ENCODE measurements at regions not wholly inside any gene's neighbourhood (a gene's known extent, or its start where the extent isn't known, plus 50 kb on each side); places are given as distances from the start of the nearest gene placed in this dataset.

DNA sequence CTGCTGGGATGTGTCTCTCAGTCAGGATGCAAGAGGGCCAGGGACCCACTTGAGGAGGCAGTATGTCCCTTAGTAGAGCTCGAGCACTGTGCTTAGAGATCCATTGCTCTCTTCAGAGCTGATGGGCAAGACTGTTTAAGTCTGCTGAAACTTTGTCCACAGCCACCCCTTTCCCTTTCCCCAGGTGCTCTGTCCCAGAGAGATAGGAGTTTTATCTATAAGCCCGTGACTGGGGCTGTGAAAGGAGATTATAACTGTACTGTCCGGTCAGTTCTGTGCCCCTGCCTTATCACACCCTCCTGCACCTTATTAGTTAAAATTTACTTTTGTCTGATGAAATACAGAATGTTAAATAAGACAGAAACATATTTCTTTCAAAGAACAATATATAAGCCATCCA, 378.4 kb downstream of the PABPC4L start:
- POLR2A ChIA-PET (ENCODE audit: unreplicated experiment): no interaction called here
- intact Hi-C loops (cut with micrococcal nuclease): no loop called here
- H3K79me2 ChIP-seq (ENCODE audit: low read length): no peaks in the 10 kb centered on the region
- no peaks in the 10 kb centered on the region for H3K36me3 ChIP-seq (ENCODE audit: low read depth, low read length)
- no peaks in the 10 kb centered on the region for H4K20me1 ChIP-seq (ENCODE audit: low read length)
- H3K9me2 ChIP-seq (replicated peaks; ENCODE audit: low read length): no peaks in the 10 kb centered on the region
- H2AFZ ChIP-seq (ENCODE audit: low read length): no peak overlapping the region
- no peak for DNase-seq
- ATAC-seq: no peak
- no peaks in the 10 kb centered on the region for H3K9me3 ChIP-seq (ENCODE audit: low read length)
- no peak for TF ChIP-seq EZH2phosphoT487 (IDR thresholded peaks at IDR 0.05; ENCODE audit: borderline replicate concordance, low read length)
- TF ChIP-seq, protein P1, sequence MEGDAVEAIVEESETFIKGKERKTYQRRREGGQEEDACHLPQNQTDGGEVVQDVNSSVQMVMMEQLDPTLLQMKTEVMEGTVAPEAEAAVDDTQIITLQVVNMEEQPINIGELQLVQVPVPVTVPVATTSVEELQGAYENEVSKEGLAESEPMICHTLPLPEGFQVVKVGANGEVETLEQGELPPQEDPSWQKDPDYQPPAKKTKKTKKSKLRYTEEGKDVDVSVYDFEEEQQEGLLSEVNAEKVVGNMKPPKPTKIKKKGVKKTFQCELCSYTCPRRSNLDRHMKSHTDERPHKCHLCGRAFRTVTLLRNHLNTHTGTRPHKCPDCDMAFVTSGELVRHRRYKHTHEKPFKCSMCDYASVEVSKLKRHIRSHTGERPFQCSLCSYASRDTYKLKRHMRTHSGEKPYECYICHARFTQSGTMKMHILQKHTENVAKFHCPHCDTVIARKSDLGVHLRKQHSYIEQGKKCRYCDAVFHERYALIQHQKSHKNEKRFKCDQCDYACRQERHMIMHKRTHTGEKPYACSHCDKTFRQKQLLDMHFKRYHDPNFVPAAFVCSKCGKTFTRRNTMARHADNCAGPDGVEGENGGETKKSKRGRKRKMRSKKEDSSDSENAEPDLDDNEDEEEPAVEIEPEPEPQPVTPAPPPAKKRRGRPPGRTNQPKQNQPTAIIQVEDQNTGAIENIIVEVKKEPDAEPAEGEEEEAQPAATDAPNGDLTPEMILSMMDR (conservative IDR thresholded peaks at IDR 0.05; ENCODE audit: low read depth, low read length): no peak
- TF ChIP-seq EZH2 (IDR thresholded peaks at IDR 0.05; ENCODE audit: low read length, unreplicated experiment): no peak
- no peak overlapping the region for H3K4me2 ChIP-seq (ENCODE audit: low read length)
- H3K27me3 ChIP-seq (ENCODE audit: low read length): no peaks in the 10 kb centered on the region
- H3K9ac ChIP-seq (ENCODE audit: low read length): no peak overlapping the region
- no peaks in the 10 kb centered on the region for H3K4me1 ChIP-seq (ENCODE audit: insufficient read depth, low read length)
- H3K4me3 ChIP-seq (ENCODE audit: low read length): no peak overlapping the region
- CTCF ChIA-PET: no interaction called here
- no TSS peak for BruUV-seq (replicated peaks)
- no peak overlapping the region for H3K27ac ChIP-seq (ENCODE audit: low read length)
- no peaks in the 10 kb centered on the region for H3F3A ChIP-seq (ENCODE audit: low read length, unreplicated experiment)

DNA sequence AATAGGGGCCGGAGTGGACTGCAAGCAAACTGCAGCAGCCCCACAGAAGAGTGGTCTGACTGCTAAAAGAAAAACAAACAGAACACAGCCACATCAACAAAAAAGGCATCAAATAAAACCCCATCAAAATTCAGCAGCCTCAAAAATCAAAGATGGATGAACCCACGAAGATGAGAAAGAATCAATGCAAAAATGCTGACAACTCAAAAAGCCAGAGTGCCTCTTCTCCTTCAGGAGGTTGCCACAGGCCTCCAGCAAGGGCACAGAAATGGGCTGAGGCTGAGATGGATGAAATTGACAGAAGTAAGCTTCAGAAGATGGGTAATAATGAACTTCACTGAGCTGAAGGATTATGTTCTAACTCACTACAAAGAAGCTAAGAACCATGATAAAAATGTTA, 388.6 kb downstream of the PABPC4L start:
- no peaks in the 10 kb centered on the region for H3F3A ChIP-seq (ENCODE audit: low read length, unreplicated experiment)
- BruUV-seq (replicated peaks): no TSS peak
- no peak overlapping the region for H2AFZ ChIP-seq (ENCODE audit: low read length)
- ATAC-seq: no peak
- H3K4me1 ChIP-seq (ENCODE audit: insufficient read depth, low read length): no peaks in the 10 kb centered on the region
- no peak overlapping the region for H3K27ac ChIP-seq (ENCODE audit: low read length)
- TF ChIP-seq EZH2phosphoT487 (IDR thresholded peaks at IDR 0.05; ENCODE audit: borderline replicate concordance, low read length) (no peak), EZH2 (IDR thresholded peaks at IDR 0.05; ENCODE audit: low read length, unreplicated experiment) (no peak)
- TF ChIP-seq, protein P1 (conservative IDR thresholded peaks at IDR 0.05; ENCODE audit: low read depth, low read length): no peak
- ChIA-PET POLR2A (ENCODE audit: unreplicated experiment) (no interaction called here), CTCF (no interaction called here)
- no peaks in the 10 kb centered on the region for H3K36me3 ChIP-seq (ENCODE audit: low read depth, low read length)
- H4K20me1 ChIP-seq (ENCODE audit: low read length): no peaks in the 10 kb centered on the region
- H3K4me3 ChIP-seq (ENCODE audit: low read length): no peak overlapping the region
- H3K9ac ChIP-seq (ENCODE audit: low read length): no peak overlapping the region
- H3K9me3 ChIP-seq (ENCODE audit: low read length): no peaks in the 10 kb centered on the region
- no peak for DNase-seq
- H3K9me2 ChIP-seq (replicated peaks; ENCODE audit: low read length): no peaks in the 10 kb centered on the region
- no peaks in the 10 kb centered on the region for H3K79me2 ChIP-seq (ENCODE audit: low read length)
- intact Hi-C loops (cut with micrococcal nuclease): no loop called here
- H3K4me2 ChIP-seq (ENCODE audit: low read length): no peak overlapping the region
- no peaks in the 10 kb centered on the region for H3K27me3 ChIP-seq (ENCODE audit: low read length)

DNA sequence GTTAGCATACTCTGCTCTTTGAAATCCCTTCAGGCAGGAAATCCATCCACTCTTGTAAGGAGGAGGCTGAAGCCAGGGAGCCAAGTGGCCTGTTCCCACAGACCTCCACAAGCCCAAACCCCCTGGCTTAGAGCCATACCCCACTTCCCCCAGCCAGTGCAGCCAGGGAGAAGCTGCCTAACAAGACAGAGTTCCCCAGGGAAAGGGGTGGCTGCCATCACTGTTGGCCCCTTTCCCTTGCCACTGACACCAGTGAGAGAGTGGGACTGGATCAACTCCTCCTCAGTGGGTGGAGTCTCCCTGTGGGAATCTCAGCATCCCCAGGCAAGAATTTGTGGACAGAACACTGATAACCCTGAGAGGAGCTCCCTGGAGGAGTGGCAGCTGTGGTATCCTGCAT, 389.4 kb downstream of the PABPC4L start:
- no peak overlapping the region for H3K9ac ChIP-seq (ENCODE audit: low read length)
- CTCF ChIA-PET: interaction anchor here (0.5 kb wide), 1 partner anchor 162 kb away, joined by 5 read pairs; no protein-coding TSS in a partner anchor
- no peak overlapping the region for H3K4me2 ChIP-seq (ENCODE audit: low read length)
- H3K27me3 ChIP-seq (ENCODE audit: low read length): no peaks in the 10 kb centered on the region
- POLR2A ChIA-PET (ENCODE audit: unreplicated experiment): no interaction called here
- no TSS peak for BruUV-seq (replicated peaks)
- TF ChIP-seq, protein P1 (conservative IDR thresholded peaks at IDR 0.05; ENCODE audit: low read depth, low read length): no peak
- TF ChIP-seq EZH2 (IDR thresholded peaks at IDR 0.05; ENCODE audit: low read length, unreplicated experiment) (no peak), EZH2phosphoT487 (IDR thresholded peaks at IDR 0.05; ENCODE audit: borderline replicate concordance, low read length) (no peak)
- H3K27ac ChIP-seq (ENCODE audit: low read length): no peak overlapping the region
- no peak overlapping the region for H2AFZ ChIP-seq (ENCODE audit: low read length)
- H3K9me3 ChIP-seq (ENCODE audit: low read length): no peaks in the 10 kb centered on the region
- no peaks in the 10 kb centered on the region for H3K36me3 ChIP-seq (ENCODE audit: low read depth, low read length)
- no peak for DNase-seq
- H3F3A ChIP-seq (ENCODE audit: low read length, unreplicated experiment): no peaks in the 10 kb centered on the region
- no peaks in the 10 kb centered on the region for H4K20me1 ChIP-seq (ENCODE audit: low read length)
- no peak overlapping the region for H3K4me3 ChIP-seq (ENCODE audit: low read length)
- no peak for ATAC-seq
- no peaks in the 10 kb centered on the region for H3K4me1 ChIP-seq (ENCODE audit: insufficient read depth, low read length)
- H3K9me2 ChIP-seq (replicated peaks; ENCODE audit: low read length): no peaks in the 10 kb centered on the region
- H3K79me2 ChIP-seq (ENCODE audit: low read length): no peaks in the 10 kb centered on the region
- intact Hi-C loops (cut with micrococcal nuclease): no loop called here

Measured in PC-3 (cell line).